Adrenal gland (tissue), 9 donors: ENCODE measurements at regions not wholly inside any gene's neighbourhood (a gene's known extent, or its start where the extent isn't known, plus 50 kb on each side); places are given as distances from the start of the nearest gene placed in this dataset.

Experiments
- DNase-seq, 7 donors: peaks; one replicate each; pipeline ENCODE4 v3.0.0-alpha.2; 2019 to 2020
- H3K27ac ChIP-seq, 5 donors: fragments of 200-600 bp; sonication (generic) in 4 of 5; 1 replicate in 3 of 5; 2 replicates in 2 of 5; pipeline versions ENCODE4 v1.5.1 to v1.8.0; 2016 to 2020; ENCODE audit warnings: mild to moderate bottlenecking in 1 of 5
- H3K27me3 ChIP-seq: fragments of 200-600 bp; 2 replicates; pipeline ENCODE4 v1.8.0; 2021
- H3K36me3 ChIP-seq, 2 donors: fragments of 200-600 bp; replicated peaks in 1 of 2; 1 replicate in 1 of 2; 2 replicates in 1 of 2; pipeline versions ENCODE4 v1.5.1 to v1.8.0; 2018 to 2022
- H3K4me1 ChIP-seq, 2 donors: fragments of 200-600 bp; replicated peaks in 1 of 2; 1 replicate in 1 of 2; 2 replicates in 1 of 2; pipeline versions ENCODE4 v1.5.1 to v1.8.0; 2018 to 2021
- H3K4me3 ChIP-seq, 4 donors: fragments of 200-600 bp; sonication (generic) in 3 of 4; one replicate each; pipeline ENCODE4 v1.5.1; 2016 to 2018
- H3K9me3 ChIP-seq, 3 donors: fragments of 200-600 bp; sonication (generic) in 1 of 3; replicated peaks in 1 of 3; 1 replicate in 2 of 3; 2 replicates in 1 of 3; pipeline versions ENCODE4 v1.5.1 to v1.8.0; 2016 to 2021
- CTCF ChIP-seq, 6 experiments: fragments of 450-650 bp in 4 of 6; fragments of 200-600 bp in 2 of 6; sonication (generic) in 1 of 6; IDR thresholded peaks; 1 replicate in 5 of 6; 2 replicates in 1 of 6; pipeline versions ENCODE4 v1.5.1 to v1.8.0; 2016 to 2021; ENCODE audit warnings: antibody characterized with exemption in 6 of 6, mild to moderate bottlenecking in 2 of 6, moderate library complexity in 1 of 6
- POLR2A ChIP-seq, 2 donors: fragments of 450-650 bp; IDR thresholded peaks; one replicate each; pipeline ENCODE4 v1.6.1; 2017; ENCODE audit warnings: antibody characterized with exemption in 2 of 2, mild to moderate bottlenecking in 2 of 2, moderate library complexity in 1 of 2
- WGBS, 4 donors: extraction: QIAGEN DNeasy Blood & Tissue Kit in 2 of 4; methylation state at CpG; one replicate each; pipeline versions ENCODE4 v1.1.5 to v1.1.7; 2013 to 2017; 5-methylcytosine and 5-hydroxymethylcytosine counted together
- intact Hi-C, 2 donors: fragments of 100-400 bp; cut with DNase I; formaldehyde crosslinking; loops; one replicate each; pipeline versions ENCODE4 v1.14.1 to v1.15.0; 2022 to 2023
- donor health status: healthy with polysubstance abuse.
- donor health status: Bipolar disorder and iron deficiency.
- donor health status: DM: yes; HTN: yes; CAD: no.
- donor health status: DM: no; HTN: no; CAD: no.
- donor health status: DM: no; HTN: no; CAD: no.

- intact Hi-C loops, result no loop called here
- Histone ChIP-seq H3K4me3 (no peak overlapping the region), H3K4me1 (no peaks in the 10 kb centered on the region), H3K27me3 (no peaks in the 10 kb centered on the region), H3K27ac (no peak overlapping the region), H3K36me3 (no peaks in the 10 kb centered on the region), H3K9me3 (no peaks in the 10 kb centered on the region)
- 63 to 74% (median 70%) methylated on average over 4 of the region's 4 CpGs for WGBS, 4 donors
- no peak for DNase-seq
- TF ChIP-seq POLR2A (IDR thresholded peaks at IDR 0.05) (no peak), CTCF (IDR thresholded peaks at IDR 0.05) (no peak)
Observed at GRCh38 chr15:93819826-93820225, 411.5 kb upstream of the MCTP2 start.

- TF ChIP-seq POLR2A (IDR thresholded peaks at IDR 0.05) (no peak), CTCF (IDR thresholded peaks at IDR 0.05) (no peak)
- no peaks in the 10 kb centered on the region for H3K36me3 ChIP-seq
- H3K4me3 ChIP-seq, result no peak overlapping the region
- H3K27me3 ChIP-seq, result no peaks in the 10 kb centered on the region
- intact Hi-C loops, result no loop called here
- H3K4me1 ChIP-seq, result no peaks in the 10 kb centered on the region
- H3K9me3 ChIP-seq, result no peaks in the 10 kb centered on the region
- no peak for DNase-seq
- H3K27ac ChIP-seq, result no peak overlapping the region
Observed at GRCh38 chr15:93816815-93817214, 414.5 kb upstream of the MCTP2 start.

DNA sequence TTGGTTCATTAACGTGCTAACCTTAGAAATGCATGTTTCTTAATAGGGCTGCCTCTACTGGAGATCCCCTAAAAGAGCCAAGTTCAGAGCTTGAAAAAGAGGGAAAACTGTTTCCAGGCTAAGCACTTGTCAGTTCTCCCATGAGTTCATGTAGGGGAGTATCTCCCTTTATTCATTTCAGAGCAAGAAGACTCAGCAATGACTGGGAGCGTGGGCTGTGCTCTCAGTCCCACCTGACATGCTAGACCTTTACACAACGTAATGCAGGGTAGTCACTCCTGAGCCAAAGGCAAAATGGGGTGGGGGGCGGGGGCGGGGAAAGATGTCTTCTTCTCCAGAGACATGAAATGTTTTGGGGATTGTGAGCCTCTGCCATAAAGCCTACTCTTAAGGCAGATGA, 420.1 kb upstream of the MCTP2 start:
- no peak overlapping the region for H3K4me3 ChIP-seq
- intact Hi-C loops, result no loop called here
- no peaks in the 10 kb centered on the region for H3K4me1 ChIP-seq
- no peaks in the 10 kb centered on the region for H3K27me3 ChIP-seq
- H3K9me3 ChIP-seq, result no peaks in the 10 kb centered on the region
- H3K27ac ChIP-seq, result no peak overlapping the region
- WGBS, 4 donors, result 67 to 83% (median 73%) methylated on average over 3 to 5 of the region's 5 CpGs
- DNase-seq, result no peak
- TF ChIP-seq CTCF (IDR thresholded peaks at IDR 0.05) (no peak), POLR2A (IDR thresholded peaks at IDR 0.05) (no peak)
- no peaks in the 10 kb centered on the region for H3K36me3 ChIP-seq

DNA sequence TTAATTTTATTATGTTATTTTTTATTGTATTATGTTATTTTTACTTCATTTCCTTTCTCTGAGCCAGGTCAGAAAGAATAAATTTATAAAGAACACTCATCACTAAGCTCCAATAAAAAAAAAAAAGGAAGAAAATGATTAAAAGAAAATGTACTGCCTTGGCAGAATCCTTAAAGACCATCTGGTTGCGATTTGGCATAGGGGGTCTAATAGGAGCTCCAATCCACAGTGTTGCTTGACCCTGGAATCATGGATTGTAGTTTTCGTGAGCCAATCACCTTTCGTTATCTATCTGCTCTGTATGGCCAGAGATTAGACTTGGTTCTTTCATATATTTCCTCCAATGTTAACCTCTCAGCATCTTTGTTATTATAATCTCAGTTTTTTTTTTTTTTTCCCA, 421.8 kb upstream of the MCTP2 start:
- Histone ChIP-seq H3K27me3 (no peaks in the 10 kb centered on the region), H3K9me3 (no peaks in the 10 kb centered on the region), H3K4me1 (no peaks in the 10 kb centered on the region), H3K27ac (no peak overlapping the region), H3K4me3 (no peak overlapping the region), H3K36me3 (no peaks in the 10 kb centered on the region)
- 57 to 84% (median 80%) methylated on average over 3 of the region's 3 CpGs for WGBS, 4 donors
- intact Hi-C loops, result no loop called here
- no peak for DNase-seq
- TF ChIP-seq POLR2A (IDR thresholded peaks at IDR 0.05) (no peak), CTCF (IDR thresholded peaks at IDR 0.05) (no peak)
